ENCODE measurements at regions not wholly inside any gene's neighbourhood (a gene's known extent, or its start where the extent isn't known, plus 50 kb on each side); places are given as distances from the start of the nearest gene placed in this dataset.

DNA sequence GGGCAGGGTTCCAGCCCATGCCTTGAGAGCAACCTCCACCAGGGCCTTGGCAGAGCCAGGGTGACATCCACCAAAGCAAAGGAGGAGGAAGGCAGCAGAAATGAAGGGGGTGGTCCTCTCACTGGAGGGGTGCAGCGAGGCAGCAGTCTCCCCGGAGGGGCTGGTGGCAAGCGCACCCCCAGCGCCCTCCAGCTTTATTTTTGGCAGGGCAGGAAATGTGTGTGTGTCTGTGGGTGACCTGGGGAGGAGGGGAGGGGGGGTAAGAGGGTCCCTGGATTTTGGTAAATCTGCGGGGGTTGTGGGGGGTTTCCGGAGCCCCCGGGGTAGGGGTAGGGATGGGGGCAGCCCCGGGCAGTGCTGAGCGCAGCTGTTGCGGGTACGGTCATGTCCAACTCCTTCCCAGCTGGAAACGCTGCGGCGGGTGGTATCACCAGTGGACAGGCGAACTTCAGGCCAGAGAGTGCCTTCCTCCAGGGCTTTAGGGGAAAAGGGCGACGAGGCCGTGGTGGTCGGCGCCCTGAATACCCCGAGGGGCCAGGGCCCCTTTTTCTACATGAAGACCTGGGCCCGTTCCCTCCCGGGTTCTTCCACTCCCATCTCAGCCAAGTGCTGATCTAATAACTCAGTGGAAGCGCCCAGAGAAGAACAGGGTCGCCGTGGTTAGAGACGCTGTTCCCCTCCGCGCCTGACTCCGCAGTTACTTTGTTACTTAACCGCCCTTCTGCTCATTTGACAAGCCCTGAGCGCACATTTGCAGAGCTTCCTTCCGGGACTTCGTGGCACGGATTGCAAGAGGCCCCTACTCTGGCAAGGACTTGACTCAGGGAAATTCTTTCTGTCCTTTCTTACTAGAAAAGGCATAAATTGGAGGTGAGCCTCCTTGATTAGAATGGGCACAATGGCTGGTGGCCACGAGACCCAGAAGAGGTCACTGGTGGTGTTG, 55.2 kb downstream of the FOS start:
- peaks cover 25% of the 10 kb centered on the region for H3K4me1 Mint-ChIP-seq
- peaks cover 19% of the 10 kb centered on the region for H3K9me3 Mint-ChIP-seq
- H3K27ac Mint-ChIP-seq = peak overlapping the region; percentile 50
- no peaks in the 10 kb centered on the region for H3K36me3 Mint-ChIP-seq (ENCODE audit: low read depth)
- H3K27me3 Mint-ChIP-seq (ENCODE audit: low read depth, poor library complexity) = peaks cover 15% of the 10 kb centered on the region
- DNase-seq = no peak
- TF ChIP-seq, protein P1, sequence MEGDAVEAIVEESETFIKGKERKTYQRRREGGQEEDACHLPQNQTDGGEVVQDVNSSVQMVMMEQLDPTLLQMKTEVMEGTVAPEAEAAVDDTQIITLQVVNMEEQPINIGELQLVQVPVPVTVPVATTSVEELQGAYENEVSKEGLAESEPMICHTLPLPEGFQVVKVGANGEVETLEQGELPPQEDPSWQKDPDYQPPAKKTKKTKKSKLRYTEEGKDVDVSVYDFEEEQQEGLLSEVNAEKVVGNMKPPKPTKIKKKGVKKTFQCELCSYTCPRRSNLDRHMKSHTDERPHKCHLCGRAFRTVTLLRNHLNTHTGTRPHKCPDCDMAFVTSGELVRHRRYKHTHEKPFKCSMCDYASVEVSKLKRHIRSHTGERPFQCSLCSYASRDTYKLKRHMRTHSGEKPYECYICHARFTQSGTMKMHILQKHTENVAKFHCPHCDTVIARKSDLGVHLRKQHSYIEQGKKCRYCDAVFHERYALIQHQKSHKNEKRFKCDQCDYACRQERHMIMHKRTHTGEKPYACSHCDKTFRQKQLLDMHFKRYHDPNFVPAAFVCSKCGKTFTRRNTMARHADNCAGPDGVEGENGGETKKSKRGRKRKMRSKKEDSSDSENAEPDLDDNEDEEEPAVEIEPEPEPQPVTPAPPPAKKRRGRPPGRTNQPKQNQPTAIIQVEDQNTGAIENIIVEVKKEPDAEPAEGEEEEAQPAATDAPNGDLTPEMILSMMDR (IDR thresholded peaks at IDR 0.05) = no peak
- no peak overlapping the region for H3K4me3 Mint-ChIP-seq

DNA sequence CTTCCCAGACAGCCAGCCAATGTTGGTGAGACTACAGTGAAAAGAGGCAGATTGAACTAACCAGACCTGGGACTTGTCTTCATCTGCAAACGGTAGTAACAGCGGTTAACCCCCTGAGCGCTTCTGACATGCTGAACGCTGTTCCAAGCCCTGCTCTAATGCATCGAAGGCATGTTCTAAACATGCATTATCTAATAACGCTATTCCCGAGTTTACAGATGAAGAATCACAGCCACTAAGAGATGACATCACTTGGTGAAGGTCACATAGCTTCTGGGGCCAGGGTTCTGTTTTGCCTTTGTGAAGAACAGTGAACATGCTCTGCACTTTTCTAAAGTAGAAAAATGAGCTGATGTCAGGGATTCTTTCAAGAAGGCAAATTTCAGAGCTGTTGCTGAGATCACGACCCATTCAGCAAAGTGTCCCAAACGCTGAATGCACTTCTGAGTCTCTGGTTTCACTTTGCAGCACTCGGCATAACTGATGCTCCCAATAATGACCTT, 56.0 kb downstream of the FOS start:
- H3K27ac Mint-ChIP-seq = no peak overlapping the region
- DNase-seq = no peak
- no peaks in the 10 kb centered on the region for H3K36me3 Mint-ChIP-seq (ENCODE audit: low read depth)
- H3K4me1 Mint-ChIP-seq = peaks cover 25% of the 10 kb centered on the region
- H3K9me3 Mint-ChIP-seq = peaks cover 21% of the 10 kb centered on the region
- TF ChIP-seq, protein P1 (IDR thresholded peaks at IDR 0.05) = no peak
- H3K27me3 Mint-ChIP-seq (ENCODE audit: low read depth, poor library complexity) = peaks cover 15% of the 10 kb centered on the region
- H3K4me3 Mint-ChIP-seq = no peak overlapping the region

DNA sequence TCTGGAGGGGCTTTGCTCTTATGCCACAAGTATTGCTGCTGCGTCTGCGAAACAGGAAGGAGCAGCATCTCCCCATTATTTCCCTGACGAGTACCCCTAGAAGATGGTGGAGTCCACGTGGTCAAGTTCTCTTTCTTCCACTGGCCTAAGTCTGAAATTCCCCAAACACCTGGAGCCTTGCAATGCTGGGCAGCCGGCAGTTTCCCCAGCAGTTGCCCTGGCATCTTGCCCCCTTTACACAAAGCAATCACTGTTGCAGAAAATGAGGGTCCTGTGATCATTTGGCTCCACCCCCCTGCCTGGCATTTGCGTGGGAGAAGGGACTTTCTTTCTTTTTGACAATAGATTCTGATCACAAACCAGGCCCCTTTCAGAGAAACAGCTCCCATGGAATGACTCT, 56.9 kb downstream of the FOS start:
- H3K27me3 Mint-ChIP-seq (ENCODE audit: low read depth, poor library complexity) = peaks cover 10% of the 10 kb centered on the region
- H3K36me3 Mint-ChIP-seq (ENCODE audit: low read depth) = no peaks in the 10 kb centered on the region
- peaks cover 21% of the 10 kb centered on the region for H3K9me3 Mint-ChIP-seq
- TF ChIP-seq, protein P1 (IDR thresholded peaks at IDR 0.05) = no peak
- H3K27ac Mint-ChIP-seq = no peak overlapping the region
- peaks cover 27% of the 10 kb centered on the region for H3K4me1 Mint-ChIP-seq
- H3K4me3 Mint-ChIP-seq = no peak overlapping the region
- no peak for DNase-seq

DNA sequence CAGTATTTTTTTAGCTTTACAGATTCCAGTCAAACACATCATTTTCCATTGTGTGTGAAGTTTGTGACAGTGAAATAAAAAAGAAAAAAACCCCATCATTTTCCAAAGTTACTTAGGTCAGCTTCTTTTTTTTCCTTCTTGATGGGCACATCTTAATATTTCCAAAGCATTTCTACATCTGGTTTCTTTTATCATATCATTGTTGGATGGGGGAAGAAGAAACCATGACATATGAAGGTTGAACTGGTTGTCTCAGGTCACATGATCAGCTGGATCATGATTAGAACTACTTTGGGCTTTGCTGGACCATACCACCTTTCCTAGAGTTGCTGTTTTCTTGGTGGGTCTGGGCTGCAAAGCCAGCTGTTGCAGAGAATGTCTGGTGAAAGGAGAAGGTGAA, 59.8 kb downstream of the FOS start:
- DNase-seq = no peak
- TF ChIP-seq, protein P1 (IDR thresholded peaks at IDR 0.05) = no peak
- no peak overlapping the region for H3K27ac Mint-ChIP-seq

DNA sequence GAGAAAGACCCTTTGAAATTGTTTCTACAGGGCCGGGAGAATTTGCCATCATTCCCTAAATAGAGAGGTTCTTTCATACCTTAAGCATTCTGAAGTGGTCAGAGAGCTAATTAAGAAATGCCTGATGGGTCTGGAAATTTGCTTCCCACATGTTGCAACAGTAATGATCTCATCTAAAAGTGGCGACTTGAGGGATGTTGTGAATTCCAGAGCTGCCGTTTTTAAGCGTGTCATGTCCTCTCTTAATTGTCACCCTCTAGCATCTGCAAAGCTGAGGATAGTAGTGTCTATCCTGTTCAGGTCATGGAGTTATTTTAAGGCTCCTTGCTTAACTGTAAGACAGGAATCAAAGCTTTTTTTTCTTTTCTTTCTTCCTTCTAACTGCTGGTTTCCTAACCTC, 60.4 kb downstream of the FOS start:
- DNase-seq = no peak
- Mint-ChIP-seq H3K27me3 (ENCODE audit: low read depth, poor library complexity) (peaks cover 12% of the 10 kb centered on the region), H3K9me3 (peaks cover 21% of the 10 kb centered on the region), H3K4me3 (no peak overlapping the region), H3K4me1 (peaks cover 24% of the 10 kb centered on the region), H3K27ac (no peak overlapping the region), H3K36me3 (ENCODE audit: low read depth) (no peaks in the 10 kb centered on the region)
- TF ChIP-seq, protein P1 (IDR thresholded peaks at IDR 0.05) = no peak

More for the DNA sequence above, 59.8 kb downstream of the FOS start:
- H3K27me3 Mint-ChIP-seq (ENCODE audit: low read depth, poor library complexity) = peaks cover 9% of the 10 kb centered on the region
- peaks cover 21% of the 10 kb centered on the region for H3K9me3 Mint-ChIP-seq
- H3K4me3 Mint-ChIP-seq = no peak overlapping the region
- H3K4me1 Mint-ChIP-seq = peaks cover 26% of the 10 kb centered on the region
- no peaks in the 10 kb centered on the region for H3K36me3 Mint-ChIP-seq (ENCODE audit: low read depth)

Measured in nephron progenitor cell (in vitro differentiated cells).